Memory B cell (primary cell): ENCODE measurements at regions not wholly inside any gene's neighbourhood (a gene's known extent, or its start where the extent isn't known, plus 50 kb on each side); places are given as distances from the start of the nearest gene placed in this dataset.
A peak's percentile ranks its signal among the peaks of the same experiment; 100 is the strongest.
"Not testable (repeated sequence)": the region's sequence is repeated elsewhere in the genome, so short reads cannot be mapped to it uniquely, and the experiment has no call there.

ENCODE experiments used
- ATAC-seq: fragments of 150-1000 bp; cut with Tn5 transposase; 2 replicates; pipeline ENCODE4 v1.10.0; 2021; ENCODE audit warnings: low read depth, mild to moderate bottlenecking, moderate library complexity
- DNase-seq, 2 donors: peaks; one replicate each; pipeline ENCODE4 v3.0.0; 2022; ENCODE audit warnings: low spot score in 2 of 2
- H3K27ac Mint-ChIP-seq: one replicate; pipeline ENCODE4 v1.8.0; 2022; ENCODE audit warnings: mild to moderate bottlenecking, moderate library complexity, mixed read lengths
- H3K27me3 Mint-ChIP-seq: one replicate; pipeline ENCODE4 v1.8.0; 2022; ENCODE audit warnings: mixed read lengths
- H3K36me3 Mint-ChIP-seq: one replicate; pipeline ENCODE4 v1.8.0; 2022; ENCODE audit warnings: mild to moderate bottlenecking, mixed read lengths
- H3K4me1 Mint-ChIP-seq: one replicate; pipeline ENCODE4 v1.8.0; 2022; ENCODE audit warnings: mixed read lengths
- H3K4me3 Mint-ChIP-seq: one replicate; pipeline ENCODE4 v1.8.0; 2022; ENCODE audit warnings: mild to moderate bottlenecking, moderate library complexity, mixed read lengths
- H3K9me3 Mint-ChIP-seq: one replicate; pipeline ENCODE4 v1.8.0; 2022; ENCODE audit warnings: mixed read lengths

GRCh38 chr1:119267288-119267687 is 101.3 kb upstream of the HAO2 start:
- H3K36me3 Mint-ChIP-seq, H3K9me3 Mint-ChIP-seq, H3K27me3 Mint-ChIP-seq, H3K4me3 Mint-ChIP-seq, DNase-seq, ATAC-seq, H3K27ac Mint-ChIP-seq, H3K4me1 Mint-ChIP-seq: not testable (repeated sequence)

- no peak overlapping the region for H3K4me3 Mint-ChIP-seq
- ATAC-seq (no peak), DNase-seq (no peak)
- H3K4me1 Mint-ChIP-seq: peaks cover 3% of the 10 kb centered on the region
- no peaks in the 10 kb centered on the region for H3K27me3 Mint-ChIP-seq
- H3K9me3 Mint-ChIP-seq: no peaks in the 10 kb centered on the region
- H3K36me3 Mint-ChIP-seq: peaks cover 2% of the 10 kb centered on the region
- no peak overlapping the region for H3K27ac Mint-ChIP-seq
Measured at GRCh38 chr1:119268879-119269278, 99.7 kb upstream of the HAO2 start.

- Mint-ChIP-seq H3K4me1 (no peaks in the 10 kb centered on the region), H3K4me3 (no peak overlapping the region), H3K27me3 (no peaks in the 10 kb centered on the region), H3K9me3 (no peaks in the 10 kb centered on the region), H3K27ac (no peak overlapping the region), H3K36me3 (no peaks in the 10 kb centered on the region)
- DNase-seq: peak; percentile 4 to 11
- ATAC-seq: peak; percentile 35
Measured at GRCh38 chr1:119275145-119276134, 93.1 kb upstream of the HAO2 start.

GRCh38 chr1:119276558-119276957 is 92.0 kb upstream of the HAO2 start:
- Mint-ChIP-seq H3K4me3 (no peak overlapping the region), H3K36me3 (no peaks in the 10 kb centered on the region), H3K9me3 (no peaks in the 10 kb centered on the region), H3K27me3 (peaks cover 5% of the 10 kb centered on the region), H3K4me1 (no peaks in the 10 kb centered on the region), H3K27ac (no peak overlapping the region)
- no peak for ATAC-seq
- DNase-seq: no peak

- ATAC-seq (no peak), DNase-seq (no peak)
- no peaks in the 10 kb centered on the region for H3K4me1 Mint-ChIP-seq
- H3K36me3 Mint-ChIP-seq: no peaks in the 10 kb centered on the region
- no peak overlapping the region for H3K27ac Mint-ChIP-seq
- no peak overlapping the region for H3K4me3 Mint-ChIP-seq
- peaks cover 5% of the 10 kb centered on the region for H3K27me3 Mint-ChIP-seq
- no peaks in the 10 kb centered on the region for H3K9me3 Mint-ChIP-seq
Measured at GRCh38 chr1:119279456-119280381, 88.9 kb upstream of the HAO2 start.

- no peaks in the 10 kb centered on the region for H3K36me3 Mint-ChIP-seq
Measured at GRCh38 chr1:119285482-119285881, 83.1 kb upstream of the HAO2 start.

GRCh38 chr1:119286587-119287181 is 81.9 kb upstream of the HAO2 start:
- H3K36me3 Mint-ChIP-seq: no peaks in the 10 kb centered on the region
- no peaks in the 10 kb centered on the region for H3K9me3 Mint-ChIP-seq
- peaks cover 2% of the 10 kb centered on the region for H3K27me3 Mint-ChIP-seq
- no peak overlapping the region for H3K27ac Mint-ChIP-seq
- H3K4me3 Mint-ChIP-seq: no peak overlapping the region
- ATAC-seq: no peak
- no peak for DNase-seq
- no peaks in the 10 kb centered on the region for H3K4me1 Mint-ChIP-seq

More at GRCh38 chr1:119285482-119285881, 83.1 kb upstream of the HAO2 start:
- no peaks in the 10 kb centered on the region for H3K4me1 Mint-ChIP-seq
- H3K27me3 Mint-ChIP-seq: peaks cover 7% of the 10 kb centered on the region
- H3K4me3 Mint-ChIP-seq: no peak overlapping the region
- DNase-seq (no peak), ATAC-seq (no peak)
- H3K27ac Mint-ChIP-seq: no peak overlapping the region
- H3K9me3 Mint-ChIP-seq: no peaks in the 10 kb centered on the region

- DNase-seq (no peak), ATAC-seq (no peak)
- no peak overlapping the region for H3K27ac Mint-ChIP-seq
- no peaks in the 10 kb centered on the region for H3K36me3 Mint-ChIP-seq
- H3K4me1 Mint-ChIP-seq: no peaks in the 10 kb centered on the region
- H3K9me3 Mint-ChIP-seq: no peaks in the 10 kb centered on the region
- no peak overlapping the region for H3K4me3 Mint-ChIP-seq
- peaks cover 2% of the 10 kb centered on the region for H3K27me3 Mint-ChIP-seq
Measured at GRCh38 chr1:119288751-119289150, 79.8 kb upstream of the HAO2 start.

GRCh38 chr1:119290297-119290696 is 78.3 kb upstream of the HAO2 start:
- H3K36me3 Mint-ChIP-seq: no peaks in the 10 kb centered on the region

GRCh38 chr1:119291611-119292206 is 76.9 kb upstream of the HAO2 start:
- Mint-ChIP-seq H3K27ac (no peak overlapping the region), H3K27me3 (peaks cover 2% of the 10 kb centered on the region), H3K36me3 (no peaks in the 10 kb centered on the region), H3K4me3 (no peak overlapping the region), H3K4me1 (no peaks in the 10 kb centered on the region), H3K9me3 (no peaks in the 10 kb centered on the region)
- DNase-seq (no peak), ATAC-seq (no peak)

More at GRCh38 chr1:119290297-119290696, 78.3 kb upstream of the HAO2 start:
- Mint-ChIP-seq H3K4me1 (no peaks in the 10 kb centered on the region), H3K27ac (no peak overlapping the region), H3K9me3 (no peaks in the 10 kb centered on the region), H3K4me3 (no peak overlapping the region), H3K27me3 (peaks cover 2% of the 10 kb centered on the region)
- DNase-seq (no peak), ATAC-seq (no peak)

GRCh38 chr1:119293797-119294196 is 74.8 kb upstream of the HAO2 start:
- Mint-ChIP-seq H3K4me1 (no peaks in the 10 kb centered on the region), H3K4me3 (no peak overlapping the region), H3K27ac (no peak overlapping the region), H3K27me3 (no peaks in the 10 kb centered on the region), H3K9me3 (no peaks in the 10 kb centered on the region), H3K36me3 (no peaks in the 10 kb centered on the region)
- DNase-seq (no peak), ATAC-seq (no peak)

GRCh38 chr1:119294199-119294598 is 74.4 kb upstream of the HAO2 start:
- H3K27ac Mint-ChIP-seq: no peak overlapping the region
- ATAC-seq (no peak), DNase-seq (no peak)
- no peaks in the 10 kb centered on the region for H3K9me3 Mint-ChIP-seq
- no peaks in the 10 kb centered on the region for H3K27me3 Mint-ChIP-seq
- H3K36me3 Mint-ChIP-seq: no peaks in the 10 kb centered on the region
- H3K4me1 Mint-ChIP-seq: no peaks in the 10 kb centered on the region
- no peak overlapping the region for H3K4me3 Mint-ChIP-seq

GRCh38 chr1:119294722-119295121 is 73.9 kb upstream of the HAO2 start:
- no peak overlapping the region for H3K27ac Mint-ChIP-seq
- no peaks in the 10 kb centered on the region for H3K36me3 Mint-ChIP-seq
- no peaks in the 10 kb centered on the region for H3K27me3 Mint-ChIP-seq
- no peaks in the 10 kb centered on the region for H3K9me3 Mint-ChIP-seq
- DNase-seq (no peak), ATAC-seq (no peak)
- H3K4me1 Mint-ChIP-seq: no peaks in the 10 kb centered on the region
- no peak overlapping the region for H3K4me3 Mint-ChIP-seq
